ENCODE measurements at regions not wholly inside any gene's neighbourhood (a gene's known extent, or its start where the extent isn't known, plus 50 kb on each side); places are given as distances from the start of the nearest gene placed in this dataset.

DNA sequence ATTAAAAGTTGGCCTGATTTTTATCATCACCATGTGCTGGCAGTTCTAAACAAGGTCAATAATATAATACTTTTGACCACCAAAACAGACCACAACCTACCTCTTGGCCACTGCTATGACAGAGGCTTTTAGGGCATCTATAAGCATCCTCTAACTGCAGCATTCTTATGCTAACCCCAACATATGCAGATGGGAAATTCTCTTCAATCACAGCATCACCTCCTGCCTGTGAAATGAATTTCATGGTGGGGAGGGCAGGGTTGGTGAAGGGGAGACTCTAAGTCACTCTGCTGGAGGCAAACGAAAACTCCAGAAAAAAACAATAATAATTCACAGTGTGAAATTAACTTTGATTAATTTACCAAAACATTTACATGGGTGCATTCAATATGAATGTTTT lies 78.8 kb upstream of the FAR2 start:
- DNase-seq (ENCODE audit: low read depth), result no peak
- TF ChIP-seq, protein P1, sequence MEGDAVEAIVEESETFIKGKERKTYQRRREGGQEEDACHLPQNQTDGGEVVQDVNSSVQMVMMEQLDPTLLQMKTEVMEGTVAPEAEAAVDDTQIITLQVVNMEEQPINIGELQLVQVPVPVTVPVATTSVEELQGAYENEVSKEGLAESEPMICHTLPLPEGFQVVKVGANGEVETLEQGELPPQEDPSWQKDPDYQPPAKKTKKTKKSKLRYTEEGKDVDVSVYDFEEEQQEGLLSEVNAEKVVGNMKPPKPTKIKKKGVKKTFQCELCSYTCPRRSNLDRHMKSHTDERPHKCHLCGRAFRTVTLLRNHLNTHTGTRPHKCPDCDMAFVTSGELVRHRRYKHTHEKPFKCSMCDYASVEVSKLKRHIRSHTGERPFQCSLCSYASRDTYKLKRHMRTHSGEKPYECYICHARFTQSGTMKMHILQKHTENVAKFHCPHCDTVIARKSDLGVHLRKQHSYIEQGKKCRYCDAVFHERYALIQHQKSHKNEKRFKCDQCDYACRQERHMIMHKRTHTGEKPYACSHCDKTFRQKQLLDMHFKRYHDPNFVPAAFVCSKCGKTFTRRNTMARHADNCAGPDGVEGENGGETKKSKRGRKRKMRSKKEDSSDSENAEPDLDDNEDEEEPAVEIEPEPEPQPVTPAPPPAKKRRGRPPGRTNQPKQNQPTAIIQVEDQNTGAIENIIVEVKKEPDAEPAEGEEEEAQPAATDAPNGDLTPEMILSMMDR (conservative IDR thresholded peaks at IDR 0.05; ENCODE audit: low read depth, low read length), result no peak
- no peak overlapping the region for H3K4me3 ChIP-seq (ENCODE audit: low read depth, low read length)

DNA sequence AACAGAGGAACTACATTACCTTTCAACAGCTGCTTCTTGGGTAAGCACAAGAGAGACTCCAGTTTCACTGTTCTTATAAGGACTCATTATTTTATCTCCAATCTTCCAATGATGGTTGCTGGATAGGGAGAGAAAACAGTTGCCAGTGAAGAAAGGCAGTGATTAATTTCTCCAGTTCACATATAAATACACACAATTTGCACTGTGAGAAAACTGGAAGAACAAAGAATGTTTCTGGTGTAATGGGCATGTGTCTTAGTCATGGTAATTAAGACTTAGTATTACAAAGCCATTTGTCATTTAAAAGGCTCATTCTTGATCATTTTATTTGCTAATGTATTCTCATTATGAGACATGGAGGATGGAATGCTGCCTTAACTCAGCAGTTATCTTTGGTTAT lies 78.0 kb upstream of the FAR2 start:
- H3K4me3 ChIP-seq (ENCODE audit: low read depth, low read length), result no peak overlapping the region
- no peak for DNase-seq (ENCODE audit: low read depth)
- TF ChIP-seq, protein P1 (conservative IDR thresholded peaks at IDR 0.05; ENCODE audit: low read depth, low read length), result no peak

DNA sequence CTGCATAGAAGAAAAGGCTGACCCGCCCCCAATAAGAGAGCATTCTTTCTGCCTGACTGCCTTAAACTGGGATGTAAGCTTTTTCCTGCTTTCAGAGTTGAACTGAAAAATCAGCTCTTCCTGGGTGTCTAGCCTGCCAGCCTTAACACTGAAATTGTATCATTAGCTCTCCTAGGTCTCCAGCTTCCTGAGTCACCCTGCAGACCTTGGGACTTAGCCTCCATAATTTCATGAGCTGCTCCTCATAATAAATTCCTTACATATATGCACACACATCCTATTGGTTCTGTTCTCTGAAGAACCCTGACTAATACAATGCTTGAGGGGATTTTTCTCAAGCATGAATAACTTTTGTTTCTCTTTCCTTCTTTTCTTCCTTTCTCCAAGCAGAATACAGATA lies 76.4 kb upstream of the FAR2 start:
- TF ChIP-seq, protein P1 (conservative IDR thresholded peaks at IDR 0.05; ENCODE audit: low read depth, low read length), result no peak
- H3K4me3 ChIP-seq (ENCODE audit: low read depth, low read length), result no peak overlapping the region
- no peak for DNase-seq (ENCODE audit: low read depth)

DNA sequence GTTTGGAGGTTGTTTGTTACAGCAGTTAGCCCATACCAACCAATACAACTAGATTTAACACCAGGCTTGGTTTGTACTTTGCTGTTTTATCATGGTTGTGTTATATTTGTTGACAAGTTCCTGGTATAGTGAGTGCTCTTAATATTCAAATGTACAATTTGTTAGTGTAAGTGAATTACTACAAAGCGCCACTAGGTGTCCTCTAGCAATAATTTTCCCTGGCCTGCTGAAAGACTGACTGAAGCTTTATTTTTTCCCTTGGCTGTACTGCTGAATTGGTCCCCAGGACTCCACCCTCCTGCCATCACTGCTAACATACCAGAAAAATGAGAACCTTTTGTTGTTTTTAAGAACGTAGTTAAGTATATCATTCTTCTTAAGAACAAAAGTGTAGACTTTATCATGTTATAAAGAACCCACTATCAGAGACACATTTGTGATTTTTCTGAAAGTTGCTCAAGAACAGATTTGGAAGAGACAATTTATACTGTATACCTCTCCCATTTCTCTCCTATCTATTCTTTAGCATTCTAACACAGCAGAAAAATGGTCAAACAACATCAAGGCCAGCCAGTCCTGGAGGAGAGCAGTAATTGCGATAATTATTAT lies 75.3 kb upstream of the FAR2 start:
- H3K4me3 ChIP-seq (ENCODE audit: low read depth, low read length), result no peak overlapping the region
- TF ChIP-seq, protein P1 (conservative IDR thresholded peaks at IDR 0.05; ENCODE audit: low read depth, low read length), result peak; percentile 74
- peak; percentile 81 for DNase-seq (ENCODE audit: low read depth)

DNA sequence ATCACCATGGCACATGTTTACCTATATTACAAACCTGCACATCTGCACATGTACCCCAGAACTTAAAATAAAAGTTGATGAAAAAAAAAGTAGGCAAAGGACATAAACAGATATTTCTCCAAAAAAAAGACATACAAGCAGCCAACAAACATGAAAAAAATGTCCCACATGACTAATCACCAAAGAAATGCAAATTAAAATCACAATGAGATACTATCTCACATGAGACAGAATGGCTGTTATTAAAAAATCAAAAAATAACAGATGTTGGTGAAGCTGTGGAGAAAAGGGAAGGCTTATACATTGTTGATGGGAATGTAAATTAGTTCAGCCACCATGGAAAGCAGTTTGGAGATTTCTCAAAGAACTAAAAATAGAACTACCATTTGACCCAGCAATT lies 68.0 kb upstream of the FAR2 start:
- no peak overlapping the region for H3K4me3 ChIP-seq (ENCODE audit: low read depth, low read length)
- TF ChIP-seq, protein P1 (conservative IDR thresholded peaks at IDR 0.05; ENCODE audit: low read depth, low read length), result no peak
- DNase-seq (ENCODE audit: low read depth), result no peak

DNA sequence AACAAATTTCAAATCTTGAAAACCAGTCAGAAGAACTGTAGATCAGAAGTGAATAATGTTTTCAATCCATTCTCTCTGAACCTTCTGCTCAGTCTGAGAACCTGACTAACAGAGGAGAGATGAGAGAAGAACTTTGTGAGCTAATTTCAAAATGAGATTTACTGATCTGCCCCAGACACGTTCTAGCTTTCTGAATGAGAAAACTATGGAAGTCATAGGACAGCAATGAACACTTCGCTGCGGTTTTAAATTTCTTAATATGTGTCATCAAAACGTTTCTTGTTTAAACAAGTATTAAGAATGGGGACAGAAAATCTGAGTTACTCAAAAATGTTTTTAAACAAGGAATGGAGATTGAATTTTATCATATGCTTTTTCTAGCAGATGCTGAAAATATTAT lies 66.6 kb upstream of the FAR2 start:
- TF ChIP-seq, protein P1 (conservative IDR thresholded peaks at IDR 0.05; ENCODE audit: low read depth, low read length), result no peak
- peak; percentile 8 for DNase-seq (ENCODE audit: low read depth)
- no peak overlapping the region for H3K4me3 ChIP-seq (ENCODE audit: low read depth, low read length)

All from choroid plexus epithelial cell (primary cell).